HEK293 (cell line): ENCODE measurements at regions not wholly inside any gene's neighbourhood (a gene's known extent, or its start where the extent isn't known, plus 50 kb on each side); places are given as distances from the start of the nearest gene placed in this dataset.

Experiments
- CTCF ChIA-PET: fragments of 350-600 bp; formaldehyde crosslinking; extraction: SDS; loops from one replicate; lab custom pipeline; 2021; ENCODE audit warnings: antibody characterized with exemption; lab: Yijun Ruan, JAX
- POLR2A ChIA-PET: fragments of 300-600 bp; formaldehyde crosslinking; extraction: SDS; loops from one replicate; lab custom pipeline; 2020; ENCODE audit warnings: antibody characterized with exemption, inconsistent platforms; lab: Yijun Ruan, JAX
- H3K27ac ChIP-seq: fragments of 200-500 bp; sonication (Bioruptor generic); 2 replicates; pipeline ENCODE4 v1.5.1; 2014; ENCODE audit warnings: low read depth, low read length, control low read depth, inconsistent platforms; ENCODE audit errors: extremely low read depth
- H3K36me3 ChIP-seq, 2 experiments: fragments of 200-500 bp in 1 of 2; sonication (Bioruptor generic) in 1 of 2; 1 replicate in 1 of 2; 2 replicates in 1 of 2; pipeline ENCODE4 v1.5.1; 2014 to 2017; ENCODE audit warnings: inconsistent platforms in 2 of 2, low read length in 2 of 2; ENCODE audit not compliant: control insufficient read depth in 2 of 2, insufficient read depth in 1 of 2
- H3K4me1 ChIP-seq: fragments of 200-500 bp; sonication (Bioruptor generic); 2 replicates; pipeline ENCODE4 v1.5.1; 2014; ENCODE audit warnings: mild to moderate bottlenecking, low read length, inconsistent platforms; ENCODE audit not compliant: control insufficient read depth, insufficient read depth
- H3K4me3 ChIP-seq: 2 replicates; pipeline ENCODE4 v1.5.1; 2011; ENCODE audit warnings: low read depth, mild to moderate bottlenecking, control low read depth, low read length, moderate library complexity
- H3K9me3 ChIP-seq: fragments of 200-500 bp; sonication (Bioruptor generic); 2 replicates; pipeline ENCODE4 v1.5.1; 2014; ENCODE audit warnings: low read depth, low read length, inconsistent platforms; ENCODE audit not compliant: control insufficient read depth, insufficient read depth
- AEBP2 ChIP-seq: fragments of 450-650 bp; formaldehyde crosslinking; IDR thresholded peaks from 2 replicates; pipeline ENCODE4 v1.5.1; 2016; ENCODE audit warnings: missing biosample characterization, missing genetic modification characterization, borderline replicate concordance
- EGR2 ChIP-seq: fragments of 450-650 bp; formaldehyde crosslinking; IDR thresholded peaks from 2 replicates; pipeline ENCODE4 v1.5.1; 2016; ENCODE audit warnings: low read depth, missing biosample characterization, missing genetic modification characterization
- GLI2 ChIP-seq: fragments of 450-650 bp; formaldehyde crosslinking; IDR thresholded peaks from 2 replicates; pipeline ENCODE4; 2017; ENCODE audit warnings: missing biosample characterization, missing genetic modification characterization, low read depth, borderline replicate concordance
- HOXC10 ChIP-seq: sonication (generic); formaldehyde crosslinking; IDR thresholded peaks from 2 replicates; pipeline ENCODE4 v1.8.1; 2023; ENCODE audit warnings: mild to moderate bottlenecking, missing genetic modification reagents
- SCRT1 ChIP-seq: fragments of 450-650 bp; formaldehyde crosslinking; IDR thresholded peaks from 2 replicates; pipeline ENCODE4 v1.5.1; 2016; ENCODE audit warnings: missing biosample characterization, missing genetic modification characterization, borderline replicate concordance
- SP7 ChIP-seq: fragments of 450-650 bp; formaldehyde crosslinking; IDR thresholded peaks from 2 replicates; pipeline ENCODE4 v1.5.1; 2016; ENCODE audit warnings: missing biosample characterization, missing genetic modification characterization
- YY1 ChIP-seq: fragments of 450-650 bp; formaldehyde crosslinking; IDR thresholded peaks from 2 replicates; pipeline ENCODE4 v1.5.1; 2018; ENCODE audit warnings: missing biosample characterization, missing genetic modification characterization
- ZBTB1 ChIP-seq: fragments of 450-650 bp; formaldehyde crosslinking; IDR thresholded peaks from 2 replicates; pipeline ENCODE4 v1.5.1; 2016; ENCODE audit warnings: missing biosample characterization, missing genetic modification characterization
- ZIC2 ChIP-seq: fragments of 450-650 bp; formaldehyde crosslinking; IDR thresholded peaks from 2 replicates; pipeline ENCODE4 v1.5.1; 2016; ENCODE audit warnings: missing biosample characterization, missing genetic modification characterization
- ZNF138 ChIP-seq: fragments of 450-650 bp; formaldehyde crosslinking; IDR thresholded peaks from 2 replicates; pipeline ENCODE4 v1.5.1; 2016; ENCODE audit warnings: missing biosample characterization, missing genetic modification characterization, borderline replicate concordance
- ZNF174 ChIP-seq: fragments of 450-650 bp; formaldehyde crosslinking; IDR thresholded peaks from 2 replicates; pipeline ENCODE4 v1.5.0; 2017; ENCODE audit warnings: missing biosample characterization, mild to moderate bottlenecking, missing genetic modification characterization
- ZNF239 ChIP-seq: fragments of 450-650 bp; formaldehyde crosslinking; IDR thresholded peaks from 2 replicates; pipeline ENCODE4 v1.5.1; 2016; ENCODE audit warnings: missing biosample characterization, missing genetic modification characterization
- ZNF311 ChIP-seq: fragments of 450-650 bp; formaldehyde crosslinking; IDR thresholded peaks from 2 replicates; pipeline ENCODE4 v1.5.1; 2017; ENCODE audit warnings: missing biosample characterization, missing genetic modification characterization, borderline replicate concordance
- ZNF324 ChIP-seq: fragments of 450-650 bp; formaldehyde crosslinking; IDR thresholded peaks from 2 replicates; pipeline ENCODE4 v1.5.1; 2016; ENCODE audit warnings: missing biosample characterization, missing genetic modification characterization
- ZNF645 ChIP-seq: fragments of 450-650 bp; formaldehyde crosslinking; IDR thresholded peaks from 2 replicates; pipeline ENCODE4; 2016; ENCODE audit warnings: missing biosample characterization, missing genetic modification characterization
- ZNF791 ChIP-seq: fragments of 450-650 bp; formaldehyde crosslinking; IDR thresholded peaks from 2 replicates; pipeline ENCODE4 v1.5.1; 2016; ENCODE audit warnings: missing biosample characterization, missing genetic modification characterization
- ZNF837 ChIP-seq: fragments of 450-650 bp; formaldehyde crosslinking; IDR thresholded peaks from 2 replicates; pipeline ENCODE4 v1.5.1; 2016; ENCODE audit warnings: missing biosample characterization, missing genetic modification characterization
- ZSCAN30 ChIP-seq: fragments of 450-650 bp; IDR thresholded peaks from 2 replicates; pipeline ENCODE4 v1.5.1; 2018; ENCODE audit warnings: missing biosample characterization, mild to moderate bottlenecking, missing genetic modification characterization, moderate library complexity

- TF ChIP-seq ZNF311: no peak
- TF ChIP-seq ZNF645 (tag by site-specific recombination): no peak
- TF ChIP-seq YY1: no peak
- no peak for TF ChIP-seq ZNF174 (tag by site-specific recombination)
- TF ChIP-seq, all 188 proteins: peak for 0
Measured at GRCh38 chr12:18932715-18933114, 194.8 kb downstream of the CAPZA3 start.

GRCh38 chr12:18935371-18935965 lies 194.1 kb upstream of the PLEKHA5 start:
- Histone ChIP-seq H3K36me3 (no peaks in the 10 kb centered on the region), H3K4me1 (no peaks in the 10 kb centered on the region), H3K9me3 (no peaks in the 10 kb centered on the region), H3K27ac (no peak overlapping the region), H3K4me3 (no peak overlapping the region)
- POLR2A ChIA-PET: interaction anchor here (0.5 kb wide), 1 partner anchor 332 kb away, joined by 3 read pairs; no protein-coding TSS in a partner anchor
- TF ChIP-seq ZNF138 (tag by site-specific recombination): no peak
- no peak for TF ChIP-seq ZSCAN30
- TF ChIP-seq ZNF324: no peak
- TF ChIP-seq ZNF791: no peak
- TF ChIP-seq EGR2: no peak
- TF ChIP-seq SCRT1 (tag by site-specific recombination): no peak
- TF ChIP-seq ZNF239 (tag by site-specific recombination): no peak
- no peak for TF ChIP-seq ZIC2 (tag by site-specific recombination)
- CTCF ChIA-PET: interaction anchor here (0.6 to 1.5 kb wide), 2 partner anchors 56 to 251 kb away, joined by 3 read pairs; no protein-coding TSS in a partner anchor

More at GRCh38 chr12:18932715-18933114, 194.8 kb downstream of the CAPZA3 start:
- Histone ChIP-seq H3K4me3 (no peak overlapping the region), H3K36me3 (no peaks in the 10 kb centered on the region), H3K4me1 (no peaks in the 10 kb centered on the region), H3K9me3 (no peaks in the 10 kb centered on the region), H3K27ac (no peak overlapping the region)
- CTCF ChIA-PET: no interaction called here
- POLR2A ChIA-PET: no interaction called here

GRCh38 chr12:18939051-18939450 lies 190.5 kb upstream of the PLEKHA5 start:
- H3K4me3 ChIP-seq: no peak overlapping the region
- POLR2A ChIA-PET: no interaction called here
- H3K4me1 ChIP-seq: no peaks in the 10 kb centered on the region
- no peaks in the 10 kb centered on the region for H3K36me3 ChIP-seq
- H3K9me3 ChIP-seq: no peaks in the 10 kb centered on the region
- CTCF ChIA-PET: no interaction called here
- TF ChIP-seq GLI2 (tag by site-specific recombination): no peak
- no peak for TF ChIP-seq ZNF837
- no peak for TF ChIP-seq ZBTB1 (tag by site-specific recombination)
- TF ChIP-seq SP7 (tag by site-specific recombination): no peak
- no peak overlapping the region for H3K27ac ChIP-seq

GRCh38 chr12:18942669-18943068 lies 186.9 kb upstream of the PLEKHA5 start:
- ChIA-PET POLR2A (no interaction called here), CTCF (no interaction called here)
- Histone ChIP-seq H3K4me3 (no peak overlapping the region), H3K27ac (no peak overlapping the region), H3K36me3 (no peaks in the 10 kb centered on the region), H3K4me1 (no peaks in the 10 kb centered on the region), H3K9me3 (no peaks in the 10 kb centered on the region)
- TF ChIP-seq AEBP2 (no peak), HOXC10 (CRISPR knock-in tag) (no peak)
